H1 (cell line): ENCODE measurements at regions not wholly inside any gene's neighbourhood (a gene's known extent, or its start where the extent isn't known, plus 50 kb on each side); places are given as distances from the start of the nearest gene placed in this dataset.
A peak's percentile ranks its signal among the peaks of the same experiment; 100 is the strongest.

Experiments
- CTCF ChIA-PET: fragments of 300-600 bp; sonication (Branson Sonifier 250); formaldehyde crosslinking; loops from one replicate; lab custom pipeline; 2021; ENCODE audit not compliant: partially characterized antibody; lab: Charles Lee
- POLR2A ChIA-PET: fragments of 300-600 bp; sonication (Branson Sonifier 250); formaldehyde crosslinking; loops from one replicate; lab custom pipeline; 2021; ENCODE audit warnings: inconsistent platforms; ENCODE audit not compliant: partially characterized antibody; lab: Charles Lee
- DNase-seq, 2 experiments: peaks; one replicate each; pipeline versions ENCODE4 v3.0.0 to v3.0.0-alpha.2; 2010 to 2022; ENCODE audit warnings: low spot score in 2 of 2, low read depth in 1 of 2, mixed read lengths in 1 of 2
- FAIRE-seq: peaks from 2 replicates; lab custom pipeline; 2011; peaks lifted over from hg19 to GRCh38; lab: Jason Lieb, UNC
- H2AFZ ChIP-seq: 2 replicates; pipeline ENCODE4 v1.8.1; 2012; ENCODE audit warnings: low read length, inconsistent platforms
- H2AK5ac ChIP-seq: 2 replicates; pipeline ENCODE4 v1.6.1; 2013; ENCODE audit warnings: low read depth, low read length
- H2BK120ac ChIP-seq: replicated peaks from 2 replicates; pipeline ENCODE3; 2013; ENCODE audit warnings: low read depth, low read length, inconsistent platforms
- H2BK12ac ChIP-seq: 2 replicates; pipeline ENCODE4 v1.6.1; 2013; ENCODE audit warnings: low read depth, low read length
- H2BK15ac ChIP-seq: 2 replicates; pipeline ENCODE4 v1.6.1; 2013; ENCODE audit warnings: low read length
- H2BK20ac ChIP-seq: 2 replicates; pipeline ENCODE4 v1.6.1; 2013; ENCODE audit warnings: low read length
- H2BK5ac ChIP-seq: 2 replicates; pipeline ENCODE4 v1.6.1; 2013; ENCODE audit warnings: low read depth, low read length
- H3K14ac ChIP-seq: 2 replicates; pipeline ENCODE4 v1.6.1; 2013; ENCODE audit warnings: inconsistent platforms; ENCODE audit not compliant: insufficient read length
- H3K18ac ChIP-seq: 2 replicates; pipeline ENCODE4 v1.6.1; 2013; ENCODE audit warnings: low read length; ENCODE audit errors: extremely low read depth
- H3K23ac ChIP-seq: 2 replicates; pipeline ENCODE4 v1.6.1; 2013; ENCODE audit warnings: inconsistent platforms; ENCODE audit not compliant: insufficient read length
- H3K23me2 ChIP-seq: 2 replicates; pipeline ENCODE4 v1.6.1; 2013; ENCODE audit warnings: low read depth, low read length
- H3K27ac ChIP-seq: 2 replicates; pipeline ENCODE4 v1.6.1; 2011; ENCODE audit warnings: low read depth, low read length, inconsistent platforms
- H3K27me3 ChIP-seq, 4 experiments: replicated peaks in 1 of 4; 1 replicate in 1 of 4; 2 replicates in 3 of 4; pipeline versions ENCODE4 v1.6.1 to v1.8.1; 2011 to 2013; ENCODE audit warnings: low read length in 3 of 4, mild to moderate bottlenecking in 3 of 4, inconsistent platforms in 2 of 4, mixed read lengths in 2 of 4, moderate library complexity in 1 of 4; ENCODE audit not compliant: control insufficient read depth in 3 of 4, insufficient read depth in 3 of 4; ENCODE audit errors: extremely low read depth in 1 of 4
- H3K36me3 ChIP-seq, 4 experiments: 2 replicates each; pipeline versions ENCODE4 v1.6.1 to v1.8.1; 2011 to 2013; ENCODE audit warnings: mild to moderate bottlenecking in 4 of 4, low read length in 3 of 4, moderate library complexity in 2 of 4, control low read depth in 1 of 4, inconsistent platforms in 1 of 4; ENCODE audit not compliant: insufficient read depth in 4 of 4, control insufficient read depth in 2 of 4
- H3K4ac ChIP-seq: replicated peaks from 2 replicates; pipeline ENCODE3; 2013; ENCODE audit warnings: low read length, low read depth, mixed read lengths, inconsistent platforms; ENCODE audit not compliant: insufficient read length
- H3K4me1 ChIP-seq, 4 experiments: replicated peaks in 1 of 4; 1 replicate in 1 of 4; 2 replicates in 3 of 4; pipeline versions ENCODE4 v1.6.1 to v1.8.1; 2011 to 2013; ENCODE audit warnings: low read length in 3 of 4, inconsistent platforms in 2 of 4, mixed read lengths in 1 of 4; ENCODE audit not compliant: insufficient read depth in 4 of 4, control insufficient read depth in 3 of 4
- H3K4me2 ChIP-seq, 2 experiments: 2 replicates each; pipeline versions ENCODE4 v1.6.1 to v1.8.1; 2011 to 2013; ENCODE audit warnings: low read depth in 2 of 2, low read length in 2 of 2, control low read depth in 1 of 2, inconsistent platforms in 1 of 2, mild to moderate bottlenecking in 1 of 2; ENCODE audit not compliant: insufficient read depth in 1 of 2
- H3K4me3 ChIP-seq, 4 experiments: fragments of 200-600, 300-600 bp in 1 of 4; sonication (generic), shearing (Covaris generic), sonication (Bioruptor Twin) in 1 of 4; 2 replicates each; pipeline versions ENCODE4 v1.5.1 to v1.8.1; 2011 to 2016; ENCODE audit warnings: low read length in 4 of 4, low read depth in 3 of 4, control low read depth in 2 of 4, inconsistent platforms in 2 of 4, mild to moderate bottlenecking in 2 of 4, mixed read lengths in 1 of 4, moderate library complexity in 1 of 4; ENCODE audit not compliant: insufficient read depth in 2 of 4; ENCODE audit errors: extremely low read depth in 1 of 4
- H3K56ac ChIP-seq: replicated peaks from 2 replicates; pipeline ENCODE3; 2013; ENCODE audit warnings: low read depth, mild to moderate bottlenecking, mixed read lengths, low read length, inconsistent platforms; ENCODE audit not compliant: insufficient read length
- H3K79me1 ChIP-seq: 2 replicates; pipeline ENCODE4 v1.6.1; 2013; ENCODE audit warnings: low read depth, low read length, control low read depth
- H3K79me2 ChIP-seq, 2 experiments: 2 replicates each; pipeline versions ENCODE4 v1.6.1 to v1.8.1; 2012 to 2013; ENCODE audit warnings: low read length in 2 of 2, mild to moderate bottlenecking in 2 of 2, inconsistent platforms in 1 of 2; ENCODE audit not compliant: insufficient read depth in 2 of 2, control insufficient read depth in 1 of 2
- H3K9ac ChIP-seq, 4 experiments: replicated peaks in 1 of 4; 1 replicate in 1 of 4; 2 replicates in 3 of 4; pipeline versions ENCODE4 v1.6.1 to v1.8.1; 2011 to 2013; ENCODE audit warnings: low read depth in 3 of 4, low read length in 3 of 4, control low read depth in 2 of 4, mild to moderate bottlenecking in 2 of 4, moderate library complexity in 2 of 4, inconsistent platforms in 1 of 4; ENCODE audit errors: extremely low read depth in 1 of 4
- H3K9me3 ChIP-seq, 2 experiments: 2 replicates each; pipeline versions ENCODE4 v1.6.1 to v1.8.1; 2012 to 2013; ENCODE audit warnings: mild to moderate bottlenecking in 2 of 2, moderate library complexity in 2 of 2, control low read depth in 1 of 2, inconsistent platforms in 1 of 2, low read depth in 1 of 2, low read length in 1 of 2, mixed read lengths in 1 of 2; ENCODE audit not compliant: insufficient read depth in 2 of 2
- H4K20me1 ChIP-seq, 2 experiments: replicated peaks in 1 of 2; 2 replicates each; pipeline versions ENCODE3 to v1.8.1; 2011 to 2013; ENCODE audit warnings: inconsistent platforms in 2 of 2, low read length in 2 of 2, mild to moderate bottlenecking in 1 of 2; ENCODE audit not compliant: insufficient read depth in 2 of 2, control insufficient read depth in 1 of 2
- H4K5ac ChIP-seq: 2 replicates; pipeline ENCODE4 v1.6.1; 2013; ENCODE audit warnings: low read length, low read depth, mixed read lengths, inconsistent platforms; ENCODE audit not compliant: insufficient read length
- H4K8ac ChIP-seq: 2 replicates; pipeline ENCODE4 v1.8.0; 2013; ENCODE audit warnings: mild to moderate bottlenecking, moderate library complexity, low read length, inconsistent platforms; ENCODE audit not compliant: insufficient read depth; ENCODE audit errors: extremely low read depth
- H4K91ac ChIP-seq: replicated peaks from 2 replicates; pipeline ENCODE3; 2013; ENCODE audit warnings: low read length, mixed read lengths, inconsistent platforms; ENCODE audit not compliant: insufficient read length
- ASH2L ChIP-seq: fragments of 200-600, 300-600 bp; sonication (generic); IDR thresholded peaks from one replicate; pipeline ENCODE4 v1.7.1; 2017; ENCODE audit warnings: low read length
- CBX5 ChIP-seq: fragments of 300-800, 300-1000 bp; sonication (generic); IDR thresholded peaks from 2 replicates; pipeline ENCODE4 v1.7.1; 2016; ENCODE audit warnings: antibody characterized with exemption, low read length, low read depth
- GABPA ChIP-seq: IDR thresholded peaks from 2 replicates; pipeline ENCODE4 v1.6.1; 2011; ENCODE audit warnings: mild to moderate bottlenecking, low read length, moderate library complexity, borderline replicate concordance; ENCODE audit not compliant: insufficient read depth
- KDM4A ChIP-seq: IDR thresholded peaks from one replicate; pipeline ENCODE4 v1.7.1; 2012; ENCODE audit warnings: low read depth, mild to moderate bottlenecking, moderate library complexity, low read length, inconsistent platforms; ENCODE audit not compliant: severe bottlenecking
- POU5F1 ChIP-seq: IDR thresholded peaks from 2 replicates; pipeline ENCODE4 v1.6.1; 2011; ENCODE audit warnings: low read depth, mild to moderate bottlenecking, low read length, moderate library complexity
- SUZ12 ChIP-seq: fragments of 200-600 bp; sonication (generic); IDR thresholded peaks from 2 replicates; pipeline ENCODE4 v1.6.1; 2012; ENCODE audit warnings: mild to moderate bottlenecking, inconsistent platforms, low read length, moderate library complexity, mixed read lengths
- TEAD4 ChIP-seq: IDR thresholded peaks from 2 replicates; pipeline ENCODE4 v1.6.1; 2012; ENCODE audit warnings: low read depth, low read length, inconsistent platforms, mixed read lengths
- YY1 ChIP-seq: IDR thresholded peaks from 2 replicates; pipeline ENCODE4 v1.6.1; 2011; ENCODE audit warnings: low read depth, mild to moderate bottlenecking, low read length
- WGBS, 2 experiments: shearing (Covaris generic) in 1 of 2; methylation state at CpG; one replicate each; pipeline versions ENCODE4 v1.1.6 to v1.1.7; 2013 to 2015; ENCODE audit warnings: low lambda C conversion rate in 2 of 2, mixed read lengths in 2 of 2, inconsistent platforms in 1 of 2, low coverage in 1 of 2, missing lambda C conversion rate in 1 of 2; ENCODE audit not compliant: insufficient replicate concordance in 2 of 2, insufficient coverage in 1 of 2, insufficient read length in 1 of 2; ENCODE audit errors: extremely low coverage in 1 of 2, missing lambda C conversion rate in 1 of 2; 5-methylcytosine and 5-hydroxymethylcytosine counted together
- TF ChIP-seq, protein P1 (sequence below): IDR thresholded peaks from 2 replicates; pipeline ENCODE4 v1.6.1; 2011; ENCODE audit warnings: low read length, improper control_type of control experiment

- Histone ChIP-seq H3K27ac (no peak overlapping the region), H3K9ac (no peak overlapping the region), H3K23ac (no peak overlapping the region), H3K36me3 (no peaks in the 10 kb centered on the region), H4K91ac (no peak overlapping the region), H3K79me1 (no peaks in the 10 kb centered on the region), H2BK12ac (no peak overlapping the region), H4K20me1 (no peaks in the 10 kb centered on the region), H3K56ac (no peak overlapping the region), H3K4me1 (peaks cover 0 to 2% (median 0%) of the 10 kb centered on the region in 4 experiments; a peak in 1 of 7 replicates), H4K8ac (no peak overlapping the region), H3K14ac (no peak overlapping the region), H3K9me3 (no peaks in the 10 kb centered on the region), H3K18ac (no peak overlapping the region), H3K27me3 (no peaks in the 10 kb centered on the region), H2AK5ac (no peak overlapping the region), H3K4me3 (no peak overlapping the region), H3K4ac (no peak overlapping the region), H2BK5ac (no peak overlapping the region), H2BK120ac (no peak overlapping the region), H2BK20ac (no peak overlapping the region), H3K23me2 (no peaks in the 10 kb centered on the region), H3K4me2 (no peak overlapping the region), H4K5ac (no peak overlapping the region), H2AFZ (no peak overlapping the region; the same call in 1 of the 2 replicates), H2BK15ac (0 out of 2 replicates have a peak overlapping the region, but pooled peaks have one; percentile 50), H3K79me2 (no peaks in the 10 kb centered on the region)
- WGBS, 2 experiments, result 100% methylated on average over 1 of the region's 1 CpG; no CpG with 5 or more reads in 1 of the 2 experiments
- DNase-seq, result no peak
- ChIA-PET POLR2A (no interaction called here), CTCF (interaction anchor here (0.6 kb wide), 1 partner anchor 25 kb away, joined by 3 read pairs; no protein-coding TSS in a partner anchor)
- no peak for FAIRE-seq
- TF ChIP-seq SUZ12 (no peak), GABPA (no peak), CBX5 (no peak), KDM4A (no peak), POU5F1 (no peak), TEAD4 (no peak), ASH2L (no peak), YY1 (no peak)
- TF ChIP-seq, protein P1, sequence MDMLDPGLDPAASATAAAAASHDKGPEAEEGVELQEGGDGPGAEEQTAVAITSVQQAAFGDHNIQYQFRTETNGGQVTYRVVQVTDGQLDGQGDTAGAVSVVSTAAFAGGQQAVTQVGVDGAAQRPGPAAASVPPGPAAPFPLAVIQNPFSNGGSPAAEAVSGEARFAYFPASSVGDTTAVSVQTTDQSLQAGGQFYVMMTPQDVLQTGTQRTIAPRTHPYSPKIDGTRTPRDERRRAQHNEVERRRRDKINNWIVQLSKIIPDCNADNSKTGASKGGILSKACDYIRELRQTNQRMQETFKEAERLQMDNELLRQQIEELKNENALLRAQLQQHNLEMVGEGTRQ, result no peak
Measured at GRCh38 chr3:70740071-70740470, 427.6 kb upstream of the MDFIC2 start.
